Endodermal cell (in vitro differentiated cells): ENCODE measurements at regions not wholly inside any gene's neighbourhood (a gene's known extent, or its start where the extent isn't known, plus 50 kb on each side); places are given as distances from the start of the nearest gene placed in this dataset.

Experiments used
- DNase-seq: peaks from one replicate; pipeline ENCODE4 v3.0.0-alpha.2; 2017
- H3K27ac ChIP-seq: 2 replicates; pipeline ENCODE4 v1.5.1; 2013; ENCODE audit warnings: mild to moderate bottlenecking, low read depth, low read length, moderate library complexity
- H3K27me3 ChIP-seq: 2 replicates; pipeline ENCODE4 v1.6.1; 2013; ENCODE audit warnings: mild to moderate bottlenecking, low read length, moderate library complexity; ENCODE audit not compliant: insufficient read depth, control insufficient read depth, poor library complexity, severe bottlenecking
- H3K36me3 ChIP-seq: 2 replicates; pipeline ENCODE4 v1.7.0; 2013; ENCODE audit warnings: mild to moderate bottlenecking, low read length, moderate library complexity; ENCODE audit not compliant: control insufficient read depth, insufficient read depth
- H3K4me1 ChIP-seq: one replicate; pipeline ENCODE4 v1.7.0; 2013; ENCODE audit warnings: low read length; ENCODE audit not compliant: control insufficient read depth, insufficient read depth
- H3K4me3 ChIP-seq: 2 replicates; pipeline ENCODE4 v1.5.1; 2013; ENCODE audit warnings: mild to moderate bottlenecking, low read length, moderate library complexity
- H3K9ac ChIP-seq: 2 replicates; pipeline ENCODE4 v1.6.1; 2013; ENCODE audit warnings: mild to moderate bottlenecking, low read length, moderate library complexity; ENCODE audit not compliant: poor library complexity, severe bottlenecking; ENCODE audit errors: extremely low read depth
- H3K9me3 ChIP-seq: 2 replicates; pipeline ENCODE4 v1.6.1; 2013; ENCODE audit warnings: mild to moderate bottlenecking, low read length, moderate library complexity; ENCODE audit not compliant: control insufficient read depth
- H3K27ac Mint-ChIP-seq: 2 replicates; pipeline ENCODE4 v1.8.0; 2020; ENCODE audit warnings: mixed read lengths
- H3K27me3 Mint-ChIP-seq: 2 replicates; pipeline ENCODE4 v1.8.0; 2021; ENCODE audit warnings: mild to moderate bottlenecking, mixed read lengths; ENCODE audit not compliant: insufficient read depth
- H3K36me3 Mint-ChIP-seq: 2 replicates; pipeline ENCODE4 v1.8.0; 2020; ENCODE audit warnings: low read depth, mixed read lengths
- H3K4me1 Mint-ChIP-seq: 2 replicates; pipeline ENCODE4 v1.8.0; 2020; ENCODE audit warnings: mixed read lengths
- H3K4me3 Mint-ChIP-seq: 2 replicates; pipeline ENCODE4 v1.8.0; 2020; ENCODE audit warnings: mild to moderate bottlenecking, moderate library complexity, mixed read lengths
- H3K9me3 Mint-ChIP-seq: 2 replicates; pipeline ENCODE4 v1.8.0; 2020; ENCODE audit warnings: mild to moderate bottlenecking, mixed read lengths
- CTCF ChIP-seq: fragments of 200-600 bp; sonication (generic); conservative IDR thresholded peaks from 2 replicates; pipeline ENCODE4 v1.5.0; 2021; ENCODE audit warnings: antibody characterized with exemption, mild to moderate bottlenecking
- WGBS, 2 experiments: methylation state at CpG; one replicate each; pipeline versions ENCODE4 v1.1.5 to v1.1.7; 2013; ENCODE audit warnings: missing lambda C conversion rate in 2 of 2, mixed read lengths in 1 of 2; ENCODE audit not compliant: insufficient coverage in 1 of 2, insufficient read length in 1 of 2; 5-methylcytosine and 5-hydroxymethylcytosine counted together

- 89 to 92% methylated on average over 5 of the region's 5 CpGs for WGBS, 2 experiments
- Histone ChIP-seq H3K9ac (no peak overlapping the region), H3K27me3 (no peaks in the 10 kb centered on the region), H3K4me1 (peaks cover 5% of the 10 kb centered on the region), H3K9me3 (no peaks in the 10 kb centered on the region), H3K4me3 (no peak overlapping the region), H3K36me3 (no peaks in the 10 kb centered on the region), H3K27ac (no peak overlapping the region)
- TF ChIP-seq CTCF, result no peak
- no peak overlapping the region for H3K27ac Mint-ChIP-seq
- H3K9me3 Mint-ChIP-seq, result no peaks in the 10 kb centered on the region
- no peak overlapping the region for H3K4me3 Mint-ChIP-seq
- peaks cover 17% of the 10 kb centered on the region for H3K4me1 Mint-ChIP-seq
- no peaks in the 10 kb centered on the region for H3K27me3 Mint-ChIP-seq
- DNase-seq, result no peak
- H3K36me3 Mint-ChIP-seq, result no peaks in the 10 kb centered on the region
Measured at GRCh38 chr2:234621120-234621519, 124.2 kb upstream of the ARL4C start.

DNA sequence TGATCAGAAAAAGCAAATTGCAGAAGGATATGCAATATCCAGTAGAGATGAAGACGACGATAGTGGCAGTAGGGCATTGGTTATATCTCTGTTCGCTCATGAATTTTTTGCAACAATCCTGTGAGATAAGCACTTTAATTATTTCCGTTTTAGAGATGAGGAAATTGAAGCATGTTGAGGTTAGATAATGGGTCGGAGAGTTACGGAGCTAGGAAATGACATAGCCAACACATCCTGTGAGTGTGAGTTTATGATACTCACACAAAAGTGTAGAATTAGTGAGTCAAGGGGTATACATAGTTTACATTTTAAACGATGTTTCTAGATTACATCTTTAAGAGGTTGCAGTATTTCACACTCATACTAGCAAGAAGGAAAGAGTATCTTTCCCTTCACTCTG lies 123.1 kb upstream of the ARL4C start:
- Mint-ChIP-seq H3K9me3 (peaks cover 1% of the 10 kb centered on the region), H3K4me3 (no peak overlapping the region), H3K4me1 (peaks cover 17% of the 10 kb centered on the region), H3K36me3 (no peaks in the 10 kb centered on the region), H3K27me3 (no peaks in the 10 kb centered on the region), H3K27ac (no peak overlapping the region)
- DNase-seq, result no peak
- Histone ChIP-seq H3K9ac (no peak overlapping the region), H3K4me1 (peaks cover 5% of the 10 kb centered on the region), H3K27me3 (no peaks in the 10 kb centered on the region), H3K27ac (no peak overlapping the region), H3K4me3 (no peak overlapping the region), H3K36me3 (no peaks in the 10 kb centered on the region), H3K9me3 (no peaks in the 10 kb centered on the region)
- 89 to 90% methylated on average over 6 to 7 of the region's 7 CpGs for WGBS, 2 experiments
- no peak for TF ChIP-seq CTCF

DNA sequence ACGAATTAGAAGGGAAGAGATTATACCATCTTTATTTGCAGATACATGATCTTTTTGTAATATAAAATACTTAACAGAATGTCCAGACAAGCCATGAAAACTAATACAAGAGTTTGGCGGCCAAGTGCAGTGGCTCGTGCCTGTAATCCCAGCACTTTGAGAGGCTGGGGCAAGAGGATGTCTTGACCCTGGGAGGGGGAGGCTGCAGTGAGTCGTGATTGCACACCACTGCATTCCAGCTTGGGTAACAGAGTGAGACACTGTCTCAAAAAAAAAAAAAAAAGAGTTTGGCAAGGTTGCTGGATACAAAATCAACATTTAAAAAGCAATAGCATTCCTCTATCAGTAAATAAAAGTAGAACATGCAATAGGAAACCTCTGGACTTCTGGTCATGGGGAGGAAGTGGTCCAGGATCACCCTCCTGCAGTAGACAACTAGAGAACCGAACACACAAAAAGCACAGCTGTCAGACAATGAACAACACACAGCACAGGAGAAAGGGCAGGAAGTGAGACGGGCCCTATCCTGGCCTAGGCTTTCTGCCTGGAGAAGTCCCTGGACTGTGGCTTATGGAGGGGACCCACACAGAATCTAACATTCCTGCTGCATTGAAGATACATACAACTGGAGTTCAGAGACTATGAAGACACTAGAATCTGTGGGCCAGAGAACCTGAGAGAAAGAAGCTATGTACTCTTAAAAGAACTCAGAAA lies 118.9 kb upstream of the ARL4C start:
- TF ChIP-seq CTCF, result no peak
- DNase-seq, result no peak
- Mint-ChIP-seq H3K4me3 (no peak overlapping the region), H3K27me3 (no peaks in the 10 kb centered on the region), H3K36me3 (no peaks in the 10 kb centered on the region), H3K4me1 (no peaks in the 10 kb centered on the region), H3K9me3 (peaks cover 8% of the 10 kb centered on the region), H3K27ac (no peak overlapping the region)
- no peak overlapping the region for H3K27ac ChIP-seq
- H3K4me3 ChIP-seq, result no peak overlapping the region
- WGBS, 2 experiments, result 93 to 100% methylated on average over 4 to 5 of the region's 6 CpGs
- no peak overlapping the region for H3K9ac ChIP-seq
- H3K4me1 ChIP-seq, result no peaks in the 10 kb centered on the region
- H3K36me3 ChIP-seq, result no peaks in the 10 kb centered on the region
- no peaks in the 10 kb centered on the region for H3K27me3 ChIP-seq
- peaks cover 10% of the 10 kb centered on the region for H3K9me3 ChIP-seq
